ENCODE measurements at regions not wholly inside any gene's neighbourhood (a gene's known extent, or its start where the extent isn't known, plus 50 kb on each side); places are given as distances from the start of the nearest gene placed in this dataset.

GRCh38 chrX:42538405-42538804, 239.6 kb downstream of the PPP1R2C start:
- Histone ChIP-seq H3K36me3 (no peaks in the 10 kb centered on the region), H3K27ac (no peak overlapping the region), H3K9me3 (no peaks in the 10 kb centered on the region), H3K4me3 (no peak overlapping the region), H3K27me3 (no peaks in the 10 kb centered on the region), H3K4me1 (no peaks in the 10 kb centered on the region)
- no peak for TF ChIP-seq CTCF (IDR thresholded peaks at IDR 0.05)
- no peak for DNase-seq
- no peak for ATAC-seq
- intact Hi-C loops (cut with DNase I) = no loop called here

- no peak for TF ChIP-seq CTCF (IDR thresholded peaks at IDR 0.05)
- no peak for DNase-seq
- Histone ChIP-seq H3K36me3 (no peaks in the 10 kb centered on the region), H3K27me3 (no peaks in the 10 kb centered on the region), H3K4me1 (no peaks in the 10 kb centered on the region), H3K27ac (no peak overlapping the region), H3K4me3 (no peak overlapping the region), H3K9me3 (no peaks in the 10 kb centered on the region)
- intact Hi-C loops (cut with DNase I) = no loop called here
- ATAC-seq = no peak
Observed at GRCh38 chrX:42536286-42536685, 241.7 kb downstream of the PPP1R2C start.

- H3K36me3 ChIP-seq = no peaks in the 10 kb centered on the region
- no peaks in the 10 kb centered on the region for H3K4me1 ChIP-seq
- intact Hi-C loops (cut with DNase I) = no loop called here
- no peak overlapping the region for H3K4me3 ChIP-seq
- no peak for ATAC-seq
- H3K9me3 ChIP-seq = no peaks in the 10 kb centered on the region
- DNase-seq = no peak
- no peak for TF ChIP-seq CTCF (IDR thresholded peaks at IDR 0.05)
- H3K27me3 ChIP-seq = no peaks in the 10 kb centered on the region
- no peak overlapping the region for H3K27ac ChIP-seq
Observed at GRCh38 chrX:42535233-42535632, 242.7 kb downstream of the PPP1R2C start.

GRCh38 chrX:42533761-42534160, 244.2 kb downstream of the PPP1R2C start:
- TF ChIP-seq CTCF (IDR thresholded peaks at IDR 0.05) = no peak
- H3K27me3 ChIP-seq = no peaks in the 10 kb centered on the region
- no peak overlapping the region for H3K4me3 ChIP-seq
- intact Hi-C loops (cut with DNase I) = no loop called here
- H3K4me1 ChIP-seq = no peaks in the 10 kb centered on the region
- no peaks in the 10 kb centered on the region for H3K9me3 ChIP-seq
- H3K36me3 ChIP-seq = no peaks in the 10 kb centered on the region
- ATAC-seq (no peak), DNase-seq (no peak)
- no peak overlapping the region for H3K27ac ChIP-seq

- no peak overlapping the region for H3K4me3 ChIP-seq
- H3K27ac ChIP-seq = no peak overlapping the region
- H3K9me3 ChIP-seq = no peaks in the 10 kb centered on the region
- H3K4me1 ChIP-seq = no peaks in the 10 kb centered on the region
- DNase-seq (no peak), ATAC-seq (no peak)
- intact Hi-C loops (cut with DNase I) = no loop called here
- H3K27me3 ChIP-seq = no peaks in the 10 kb centered on the region
- TF ChIP-seq CTCF (IDR thresholded peaks at IDR 0.05) = no peak
- H3K36me3 ChIP-seq = no peaks in the 10 kb centered on the region
Observed at GRCh38 chrX:42531441-42531840, 246.5 kb downstream of the PPP1R2C start.
